ENCODE measurements at regions not wholly inside any gene's neighbourhood (a gene's known extent, or its start where the extent isn't known, plus 50 kb on each side); places are given as distances from the start of the nearest gene placed in this dataset.
A peak's percentile ranks its signal among the peaks of the same experiment; 100 is the strongest.
"Not testable (repeated sequence)": the region's sequence is repeated elsewhere in the genome, so short reads cannot be mapped to it uniquely, and the experiment has no call there.

DNA sequence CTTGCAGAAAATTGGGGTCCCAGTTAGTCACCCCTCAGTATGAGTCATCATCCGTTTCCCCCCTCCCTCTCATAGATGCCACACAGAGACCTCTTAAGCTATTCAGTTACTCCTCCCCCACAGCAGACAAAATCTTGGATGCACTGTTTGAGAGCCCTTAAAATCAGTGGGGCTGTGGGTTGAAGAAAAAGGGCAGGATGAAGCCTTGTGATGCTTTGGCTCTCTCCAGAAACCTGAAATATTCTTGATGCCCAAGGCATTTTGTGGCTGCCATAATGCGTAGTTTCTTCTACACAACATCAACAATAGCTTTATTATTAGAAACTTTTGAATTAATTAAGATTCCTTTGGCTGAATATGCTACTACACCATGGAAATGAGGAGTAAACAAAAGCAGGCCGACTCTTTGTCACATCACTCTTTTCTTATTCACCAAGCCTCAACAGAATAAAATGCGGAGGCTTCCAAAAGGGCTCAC is 133.8 kb downstream of the MRPS30 start:
- peak; percentile 12 for DNase-seq (ENCODE audit: low spot score)

DNA sequence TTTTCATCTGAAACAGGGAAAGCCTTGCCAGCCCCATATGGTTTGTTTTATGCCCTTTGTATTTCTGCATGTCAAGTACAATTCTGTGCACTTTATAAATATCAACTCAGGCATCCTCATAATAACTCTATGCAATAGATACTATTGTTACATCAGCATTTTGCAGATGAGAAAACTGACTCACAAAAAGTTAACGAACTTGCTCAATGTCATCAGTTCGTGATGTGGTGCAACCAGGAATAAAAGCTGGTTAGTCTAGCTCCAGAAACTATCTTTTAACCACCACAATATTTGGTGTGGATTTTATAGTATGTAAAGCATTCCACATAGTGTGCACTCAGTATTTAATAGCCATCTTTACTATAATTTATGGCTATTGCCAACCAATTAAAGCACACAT is 134.9 kb downstream of the MRPS30 start:
- DNase-seq (ENCODE audit: low spot score) = no peak

- no peak for DNase-seq (ENCODE audit: low spot score)
These were observed 137.0 kb downstream of the MRPS30 start for GRCh38 chr5:44945743-44946142.

- no peak for DNase-seq (ENCODE audit: low spot score)
These were observed 140.9 kb downstream of the MRPS30 start for GRCh38 chr5:44949687-44950086.

GRCh38 chr5:44951371-44951770 is 142.6 kb downstream of the MRPS30 start:
- DNase-seq (ENCODE audit: low spot score) = no peak

GRCh38 chr5:44952376-44952775 is 143.6 kb downstream of the MRPS30 start:
- peak; percentile 25 for DNase-seq (ENCODE audit: low spot score)

- DNase-seq (ENCODE audit: low spot score) = no peak
These were observed 144.3 kb downstream of the MRPS30 start for GRCh38 chr5:44953078-44953477.

DNA sequence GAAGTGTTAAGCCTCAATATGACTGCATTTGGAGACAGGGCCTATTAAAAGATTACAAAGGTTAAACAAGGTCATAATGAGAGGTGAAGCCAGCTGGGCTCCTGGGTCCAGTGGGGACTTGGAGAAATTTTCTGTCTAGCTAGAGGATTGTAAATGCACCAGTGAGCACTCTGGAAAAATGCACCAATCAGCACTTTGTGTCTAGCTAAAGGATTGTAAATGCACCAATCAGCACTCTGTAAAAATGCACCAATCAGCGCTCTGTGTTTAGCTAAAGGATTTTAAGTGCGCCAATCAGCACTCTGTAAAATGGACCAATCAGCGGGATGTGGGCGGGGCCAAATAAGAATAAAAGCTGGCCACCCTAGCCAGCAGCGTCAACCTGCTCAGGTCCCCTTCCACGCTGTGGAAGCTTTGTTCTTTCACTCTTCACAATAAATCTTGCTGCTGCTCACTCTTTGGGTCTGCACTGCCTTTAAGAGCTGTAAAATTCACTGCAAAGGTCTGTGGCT is 150.3 kb downstream of the MRPS30 start:
- DNase-seq (ENCODE audit: low spot score) = not testable (repeated sequence)

DNA sequence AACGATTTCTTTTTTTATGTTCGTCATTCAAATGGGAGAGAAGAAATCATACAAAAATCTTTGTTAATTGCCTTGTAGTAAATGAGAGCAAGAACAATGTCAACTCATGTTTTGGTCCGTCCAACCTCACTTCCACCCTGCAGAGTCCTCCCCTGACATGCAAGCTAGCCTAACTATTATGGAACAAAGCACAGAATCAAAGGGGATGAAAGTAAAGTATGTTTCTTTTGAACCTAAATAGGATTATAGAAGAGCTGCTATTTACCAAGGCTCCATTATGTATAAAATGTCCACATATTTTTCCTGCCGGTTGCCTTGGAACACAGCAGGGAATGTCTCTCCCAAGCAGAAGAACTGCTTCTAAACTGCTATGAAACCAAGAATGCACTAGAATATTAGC is 161.1 kb downstream of the MRPS30 start:
- no peak for DNase-seq (ENCODE audit: low spot score)

GRCh38 chr5:44970963-44971362 is 162.2 kb downstream of the MRPS30 start:
- not testable (repeated sequence) for DNase-seq (ENCODE audit: low spot score)

DNA sequence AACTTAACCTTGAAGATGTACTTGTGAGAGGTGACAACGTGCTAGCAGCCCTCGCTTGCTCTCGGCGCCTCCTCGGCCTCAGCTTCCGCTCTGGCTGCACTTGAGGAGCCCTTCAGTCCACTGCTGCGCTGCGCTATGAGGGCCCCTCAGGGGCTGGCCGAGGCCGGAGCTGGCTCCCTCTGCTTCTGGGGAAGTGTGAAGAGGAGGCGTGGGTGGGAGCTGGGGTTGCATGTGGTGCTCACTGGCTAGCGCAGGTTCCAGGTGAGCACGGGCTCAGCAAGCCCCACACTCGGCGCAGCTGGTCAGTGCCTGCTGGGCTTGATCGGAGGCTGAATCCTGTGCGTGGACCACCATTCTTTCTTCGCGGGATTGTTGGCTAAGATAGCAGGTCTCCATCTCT is 166.1 kb downstream of the MRPS30 start:
- no peak for DNase-seq (ENCODE audit: low spot score)

GRCh38 chr5:44981708-44982107 is 173.0 kb downstream of the MRPS30 start:
- DNase-seq (ENCODE audit: low spot score) = no peak

DNA sequence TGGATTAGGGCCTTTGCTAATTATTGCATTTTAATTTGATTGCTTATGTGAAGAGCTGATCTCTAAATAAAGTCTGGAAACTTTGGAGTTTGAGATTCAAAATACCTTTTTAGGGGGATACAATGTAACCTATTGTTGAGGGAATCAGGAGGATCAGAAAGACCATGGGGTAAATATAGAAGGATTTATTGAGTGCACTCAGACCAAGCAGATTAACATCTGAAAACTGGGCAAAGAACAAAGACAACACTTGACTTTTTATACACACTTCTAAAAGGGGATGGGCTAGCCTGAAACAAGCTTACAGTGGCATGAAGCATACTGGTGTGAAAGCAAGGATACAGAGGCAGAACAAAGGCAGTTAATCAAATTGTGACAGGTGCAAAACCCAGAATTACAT is 174.3 kb downstream of the MRPS30 start:
- no peak for DNase-seq (ENCODE audit: low spot score)

GRCh38 chr5:44987026-44987425 is 178.3 kb downstream of the MRPS30 start:
- no peak for DNase-seq (ENCODE audit: low spot score)

DNA sequence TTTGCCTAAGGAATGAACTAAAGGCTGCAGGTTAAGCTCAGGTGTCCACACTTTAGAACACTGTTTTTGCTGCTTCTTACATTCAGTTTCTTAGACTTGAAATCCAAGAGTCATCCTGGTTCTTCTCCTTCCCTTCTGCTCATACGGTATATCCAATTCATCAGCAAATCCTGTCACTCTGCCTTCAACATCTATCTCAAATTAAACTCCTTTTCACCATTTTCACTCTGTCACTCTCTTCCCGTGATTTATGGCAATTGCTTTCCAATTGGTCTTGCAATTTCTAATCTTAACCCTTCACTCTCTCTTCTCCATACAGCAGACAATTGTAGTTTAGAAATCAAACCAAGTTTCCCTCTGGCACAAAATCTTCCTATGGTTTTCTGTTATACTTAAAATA is 182.9 kb downstream of the MRPS30 start:
- no peak for DNase-seq (ENCODE audit: low spot score)

DNA sequence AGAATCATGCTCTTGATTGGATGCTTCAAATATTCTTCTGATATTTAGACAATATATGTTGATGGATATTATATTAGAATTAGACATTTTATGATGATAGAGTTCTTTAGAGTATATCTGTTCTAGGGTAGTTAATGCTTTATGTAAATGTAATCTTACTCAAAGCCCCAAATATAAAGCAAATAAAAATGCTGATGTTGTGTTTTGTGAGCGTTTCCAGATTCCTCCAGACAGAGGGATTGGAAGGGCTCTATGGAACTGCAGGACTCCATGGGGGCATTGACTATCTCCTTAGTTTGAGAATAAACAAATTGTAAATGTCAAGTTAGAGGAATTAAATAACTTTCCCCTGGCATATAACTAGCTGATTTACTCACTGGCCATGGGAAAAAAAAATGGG is 184.5 kb downstream of the MRPS30 start:
- DNase-seq (ENCODE audit: low spot score) = no peak

GRCh38 chr5:44997506-44997905 is 188.8 kb downstream of the MRPS30 start:
- no peak for DNase-seq (ENCODE audit: low spot score)

DNA sequence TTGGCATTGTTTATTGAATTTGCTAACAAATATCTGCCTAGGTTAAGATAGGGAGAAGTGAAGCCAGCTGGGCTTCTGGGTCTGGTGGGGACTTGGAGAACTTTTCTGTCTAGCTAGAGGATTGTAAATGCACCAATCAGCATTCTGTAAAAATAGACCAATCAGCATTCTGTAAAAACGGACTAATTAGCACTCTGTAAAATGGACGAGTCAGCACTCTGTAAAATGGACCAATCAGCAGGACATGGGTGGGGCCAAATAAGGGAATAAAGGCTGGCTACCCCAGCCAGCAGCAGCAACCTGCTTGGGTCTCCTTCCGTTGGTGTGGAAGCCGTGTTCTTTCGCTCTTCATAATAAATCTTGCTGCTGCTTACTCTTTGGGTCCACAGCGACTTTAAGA is 198.4 kb downstream of the MRPS30 start:
- DNase-seq (ENCODE audit: low spot score) = not testable (repeated sequence)

DNA sequence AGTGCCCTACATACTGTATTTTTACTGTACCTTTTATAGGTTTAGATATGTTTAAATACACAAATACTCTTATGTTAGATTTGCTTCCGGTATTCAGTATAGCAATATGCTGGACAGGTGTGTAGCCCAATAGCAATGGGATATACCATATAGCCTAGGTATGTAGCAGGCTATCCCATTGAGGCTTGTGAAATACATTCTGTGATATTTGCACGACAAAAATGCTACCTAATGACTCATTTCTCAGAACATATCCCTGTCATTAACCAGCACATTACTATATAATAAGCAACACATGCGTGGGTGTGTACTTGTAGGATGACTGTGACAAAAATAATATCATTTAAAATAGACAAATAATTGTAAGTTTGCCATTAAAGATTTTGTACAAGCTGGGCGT is 208.8 kb downstream of the MRPS30 start:
- DNase-seq (ENCODE audit: low spot score) = no peak

GRCh38 chr5:45029553-45029952 is 220.8 kb downstream of the MRPS30 start:
- no peak for DNase-seq (ENCODE audit: low spot score)

DNA sequence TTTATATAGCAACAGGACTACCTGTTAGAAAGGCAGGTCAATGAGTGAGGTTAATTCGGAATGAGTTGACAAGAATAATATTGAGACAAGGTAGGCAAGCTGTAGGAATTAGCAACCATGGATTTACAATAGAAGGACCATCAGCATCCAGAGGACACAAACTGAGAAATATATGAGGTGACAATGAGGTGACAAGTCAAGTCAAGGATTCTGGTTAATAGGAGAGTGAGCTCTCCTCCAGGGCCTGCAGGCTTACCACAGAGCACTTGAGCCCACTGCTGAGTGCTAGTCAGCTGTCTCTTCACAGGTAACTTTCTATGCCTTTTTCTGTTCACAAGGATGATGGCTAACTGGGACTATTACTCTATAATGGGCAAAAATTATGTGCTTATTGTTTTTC is 227.2 kb downstream of the MRPS30 start:
- DNase-seq (ENCODE audit: low spot score) = no peak

- no peak for DNase-seq (ENCODE audit: low spot score)
These were observed 229.2 kb downstream of the MRPS30 start for GRCh38 chr5:45037927-45038326.

- peak; percentile 24 for DNase-seq (ENCODE audit: low spot score)
These were observed 229.7 kb downstream of the MRPS30 start for GRCh38 chr5:45038366-45038987.

- DNase-seq (ENCODE audit: low spot score) = no peak
These were observed 233.5 kb downstream of the MRPS30 start for GRCh38 chr5:45042283-45042682.
